ENCODE measurements at regions not wholly inside any gene's neighbourhood (a gene's known extent, or its start where the extent isn't known, plus 50 kb on each side); places are given as distances from the start of the nearest gene placed in this dataset.

DNA sequence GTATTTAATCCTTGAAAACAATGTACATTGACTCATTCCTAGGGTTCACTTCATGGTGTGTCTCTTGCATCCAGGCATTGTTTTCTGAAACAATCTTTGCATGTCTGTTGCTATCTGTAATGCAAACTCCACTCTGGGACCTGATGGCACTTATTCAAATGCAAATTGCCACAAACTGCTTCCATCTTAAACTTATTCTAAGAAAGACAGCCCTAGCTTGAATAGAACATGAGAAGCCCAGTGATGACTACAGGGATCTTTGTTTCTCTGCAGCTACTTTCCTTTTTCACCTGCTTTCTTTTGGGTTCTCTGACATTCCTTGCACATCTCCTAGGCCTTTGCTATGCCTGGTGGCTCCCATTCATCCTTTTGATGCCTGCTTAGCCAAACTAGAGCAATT is 827.0 kb downstream of the CDY2B start:
- no peak for DNase-seq (ENCODE audit: low read depth, low spot score)
- H3K9ac ChIP-seq (replicated peaks; ENCODE audit: extremely low read depth, insufficient read depth, low read length): no peak overlapping the region
- H3K79me2 ChIP-seq (ENCODE audit: control insufficient read depth, insufficient read depth, low read length): no peaks in the 10 kb centered on the region
- H2AFZ ChIP-seq (ENCODE audit: low read depth, low read length): no peak overlapping the region
- no peak overlapping the region for H3K4me2 ChIP-seq (ENCODE audit: insufficient read depth, low read length)
- dilution Hi-C loops (cut with MboI; ENCODE audit: extremely low pct_ligation_motif_present, low sequenced_read_pairs) (no loop called here), intact Hi-C loops (cut with micrococcal nuclease) (no loop called here)
- POLR2A ChIA-PET: no interaction called here
- TF ChIP-seq GATA2 (IDR thresholded peaks at IDR 0.05; ENCODE audit: insufficient read depth, insufficient read length, low read depth, low read length) (no peak), FOS (IDR thresholded peaks at IDR 0.05; ENCODE audit: borderline replicate concordance, insufficient read depth, low read length) (no peak), POLR2A (IDR thresholded peaks at IDR 0.05; ENCODE audit: low read depth, low read length) (no peak), EZH2 (IDR thresholded peaks at IDR 0.05; ENCODE audit: borderline replicate concordance, low read depth, low read length, severe bottlenecking) (no peak), POLR2AphosphoS5 (IDR thresholded peaks at IDR 0.05; ENCODE audit: insufficient read depth, low read depth, low read length) (no peak), MYC (IDR thresholded peaks at IDR 0.05; ENCODE audit: low read depth, low read length) (no peak), JUN (IDR thresholded peaks at IDR 0.05; ENCODE audit: borderline replicate concordance, insufficient read depth, insufficient read length, low read depth) (no peak)
- TF ChIP-seq, protein P1, sequence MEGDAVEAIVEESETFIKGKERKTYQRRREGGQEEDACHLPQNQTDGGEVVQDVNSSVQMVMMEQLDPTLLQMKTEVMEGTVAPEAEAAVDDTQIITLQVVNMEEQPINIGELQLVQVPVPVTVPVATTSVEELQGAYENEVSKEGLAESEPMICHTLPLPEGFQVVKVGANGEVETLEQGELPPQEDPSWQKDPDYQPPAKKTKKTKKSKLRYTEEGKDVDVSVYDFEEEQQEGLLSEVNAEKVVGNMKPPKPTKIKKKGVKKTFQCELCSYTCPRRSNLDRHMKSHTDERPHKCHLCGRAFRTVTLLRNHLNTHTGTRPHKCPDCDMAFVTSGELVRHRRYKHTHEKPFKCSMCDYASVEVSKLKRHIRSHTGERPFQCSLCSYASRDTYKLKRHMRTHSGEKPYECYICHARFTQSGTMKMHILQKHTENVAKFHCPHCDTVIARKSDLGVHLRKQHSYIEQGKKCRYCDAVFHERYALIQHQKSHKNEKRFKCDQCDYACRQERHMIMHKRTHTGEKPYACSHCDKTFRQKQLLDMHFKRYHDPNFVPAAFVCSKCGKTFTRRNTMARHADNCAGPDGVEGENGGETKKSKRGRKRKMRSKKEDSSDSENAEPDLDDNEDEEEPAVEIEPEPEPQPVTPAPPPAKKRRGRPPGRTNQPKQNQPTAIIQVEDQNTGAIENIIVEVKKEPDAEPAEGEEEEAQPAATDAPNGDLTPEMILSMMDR (IDR thresholded peaks at IDR 0.05; ENCODE audit: extremely low read depth in 1 of 2, insufficient read depth in 1 of 2, low read depth in 1 of 2, low read length in 2 of 2): no peak
- TF ChIP-seq, protein P2, sequence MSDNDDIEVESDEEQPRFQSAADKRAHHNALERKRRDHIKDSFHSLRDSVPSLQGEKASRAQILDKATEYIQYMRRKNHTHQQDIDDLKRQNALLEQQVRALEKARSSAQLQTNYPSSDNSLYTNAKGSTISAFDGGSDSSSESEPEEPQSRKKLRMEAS (IDR thresholded peaks at IDR 0.05; ENCODE audit: insufficient read depth, insufficient read length): no peak
- no peaks in the 10 kb centered on the region for H4K20me1 ChIP-seq (replicated peaks; ENCODE audit: control insufficient read depth, extremely low read depth, insufficient read depth, low read length)
- FAIRE-seq: no peak
- H3K27ac ChIP-seq (ENCODE audit: insufficient read depth, low read depth, low read length): no peak overlapping the region
- CTCF ChIA-PET: no interaction called here
- H3K4me1 ChIP-seq (ENCODE audit: control insufficient read depth, extremely low read depth, insufficient read depth, low read length): no peaks in the 10 kb centered on the region
- no peaks in the 10 kb centered on the region for H3K9me1 ChIP-seq (replicated peaks; ENCODE audit: control insufficient read depth, extremely low read depth, insufficient read depth, low read length)
- H3K9me3 ChIP-seq (replicated peaks; ENCODE audit: control insufficient read depth, insufficient read depth, low read length): no peaks in the 10 kb centered on the region
- no peak overlapping the region for H3K4me3 ChIP-seq (replicated peaks in 1 of 3; ENCODE audit: insufficient read depth in 1 of 3, low read depth in 1 of 3, low read length in 3 of 3)
- no peaks in the 10 kb centered on the region for H3K27me3 ChIP-seq (ENCODE audit: control insufficient read depth in 2 of 2, insufficient read depth in 2 of 2, low read length in 2 of 2)
- no TSS peak for BruUV-seq (replicated peaks)
- no peaks in the 10 kb centered on the region for H3K36me3 ChIP-seq (ENCODE audit: control insufficient read depth in 2 of 2, extremely low read depth in 1 of 2, insufficient read depth in 2 of 2, low read length in 2 of 2)
